H9 (cell line): ENCODE measurements at regions not wholly inside any gene's neighbourhood (a gene's known extent, or its start where the extent isn't known, plus 50 kb on each side); places are given as distances from the start of the nearest gene placed in this dataset.

ENCODE experiments used
- DNase-seq: peaks from one replicate; pipeline ENCODE4 v3.0.0-alpha.2; 2017
- H2AFZ ChIP-seq: one replicate; pipeline ENCODE4 v1.6.1; 2013; ENCODE audit warnings: mild to moderate bottlenecking, low read length, control low read depth, moderate library complexity
- H2AK5ac ChIP-seq: 2 replicates; pipeline ENCODE4 v1.6.1; 2013; ENCODE audit warnings: low read length, control low read depth, mixed read lengths; ENCODE audit not compliant: insufficient read length
- H2BK120ac ChIP-seq: one replicate; pipeline ENCODE4 v1.6.1; 2013; ENCODE audit warnings: low read depth, mild to moderate bottlenecking, low read length, control low read depth, inconsistent platforms; ENCODE audit not compliant: poor library complexity, severe bottlenecking
- H2BK12ac ChIP-seq: 2 replicates; pipeline ENCODE4 v1.6.1; 2013; ENCODE audit warnings: low read length, control low read depth, mixed read lengths, low read depth; ENCODE audit not compliant: insufficient read length
- H2BK15ac ChIP-seq: 2 replicates; pipeline ENCODE4 v1.6.1; 2013; ENCODE audit warnings: low read depth, low read length, control low read depth
- H2BK20ac ChIP-seq: one replicate; pipeline ENCODE4 v1.6.1; 2013; ENCODE audit warnings: low read depth, mild to moderate bottlenecking, low read length, control low read depth, inconsistent platforms; ENCODE audit not compliant: poor library complexity, severe bottlenecking
- H2BK5ac ChIP-seq: 2 replicates; pipeline ENCODE4 v1.6.1; 2013; ENCODE audit warnings: low read length, control low read depth, mixed read lengths; ENCODE audit not compliant: insufficient read length
- H3K14ac ChIP-seq: 2 replicates; pipeline ENCODE4 v1.6.1; 2013; ENCODE audit warnings: low read length, control low read depth; ENCODE audit not compliant: insufficient read depth
- H3K18ac ChIP-seq: 2 replicates; pipeline ENCODE4 v1.6.1; 2013; ENCODE audit warnings: low read depth, mild to moderate bottlenecking, mixed read lengths, low read length, control low read depth; ENCODE audit not compliant: insufficient read length
- H3K23ac ChIP-seq: 2 replicates; pipeline ENCODE4 v1.6.1; 2013; ENCODE audit warnings: low read length, control low read depth, mixed read lengths, low read depth; ENCODE audit not compliant: insufficient read length
- H3K23me2 ChIP-seq: 2 replicates; pipeline ENCODE4 v1.6.1; 2013; ENCODE audit warnings: low read depth, mild to moderate bottlenecking, mixed read lengths, low read length, control low read depth; ENCODE audit not compliant: insufficient read length, poor library complexity, severe bottlenecking
- H3K27ac ChIP-seq: 2 replicates; pipeline ENCODE4 v1.5.1; 2013; ENCODE audit warnings: low read length, control low read depth, mixed read lengths, low read depth; ENCODE audit not compliant: insufficient read length
- H3K27me3 ChIP-seq: 2 replicates; pipeline ENCODE4 v1.6.1; 2013; ENCODE audit warnings: low read length, control low read depth, inconsistent platforms; ENCODE audit not compliant: insufficient read depth
- H3K4ac ChIP-seq: 2 replicates; pipeline ENCODE4 v1.6.1; 2013; ENCODE audit warnings: low read depth, mild to moderate bottlenecking, control low read depth, inconsistent platforms, low read length, moderate library complexity
- H3K4me1 ChIP-seq: 2 replicates; pipeline ENCODE4 v1.6.1; 2013; ENCODE audit warnings: low read length, control low read depth, inconsistent platforms; ENCODE audit not compliant: insufficient read depth
- H3K4me2 ChIP-seq: 2 replicates; pipeline ENCODE4 v1.6.1; 2013; ENCODE audit warnings: low read length, control low read depth, mixed read lengths; ENCODE audit not compliant: insufficient read length, insufficient read depth
- H3K56ac ChIP-seq: 2 replicates; pipeline ENCODE4 v1.6.1; 2013; ENCODE audit warnings: low read depth, mild to moderate bottlenecking, mixed read lengths, low read length, control low read depth; ENCODE audit not compliant: insufficient read length
- H3K79me1 ChIP-seq: 2 replicates; pipeline ENCODE4 v1.6.1; 2013; ENCODE audit warnings: low read depth, mild to moderate bottlenecking, moderate library complexity, low read length, control low read depth, inconsistent platforms; ENCODE audit not compliant: insufficient read depth, poor library complexity, severe bottlenecking
- H3K79me2 ChIP-seq: 2 replicates; pipeline ENCODE4 v1.6.1; 2013; ENCODE audit warnings: low read length, control low read depth, inconsistent platforms; ENCODE audit not compliant: insufficient read depth
- H3K9ac ChIP-seq: 2 replicates; pipeline ENCODE4 v1.6.1; 2013; ENCODE audit warnings: low read length, control low read depth, mixed read lengths; ENCODE audit not compliant: insufficient read length; ENCODE audit errors: extremely low read depth
- H3K9me3 ChIP-seq: one replicate; pipeline ENCODE4 v1.6.1; 2013; ENCODE audit warnings: low read depth, low read length, inconsistent platforms; ENCODE audit not compliant: control insufficient read depth
- H3T11ph ChIP-seq: one replicate; pipeline ENCODE4 v1.6.1; 2013; ENCODE audit warnings: mild to moderate bottlenecking, low read length, control low read depth, inconsistent platforms
- H4K20me1 ChIP-seq: one replicate; pipeline ENCODE4 v1.6.1; 2013; ENCODE audit not compliant: control insufficient read depth, insufficient read length, insufficient read depth
- H4K5ac ChIP-seq: 2 replicates; pipeline ENCODE4 v1.6.1; 2013; ENCODE audit warnings: low read depth, mild to moderate bottlenecking, mixed read lengths, low read length, control low read depth; ENCODE audit not compliant: insufficient read length
- H4K8ac ChIP-seq: replicated peaks from 2 replicates; pipeline ENCODE4 v1.6.1; 2013; ENCODE audit warnings: low read length, control low read depth, mixed read lengths, low read depth; ENCODE audit not compliant: insufficient read length
- H4K91ac ChIP-seq: 2 replicates; pipeline ENCODE4 v1.6.1; 2013; ENCODE audit warnings: low read depth, mild to moderate bottlenecking, moderate library complexity, mixed read lengths, low read length, control low read depth; ENCODE audit not compliant: insufficient read length
- H3K27ac Mint-ChIP-seq, 3 experiments: 2 replicates in 2 of 3; 3 replicates in 1 of 3; pipeline ENCODE4 v1.8.0; 2020 to 2021; ENCODE audit warnings: mixed read lengths in 3 of 3, mild to moderate bottlenecking in 1 of 3, moderate library complexity in 1 of 3
- H3K27me3 Mint-ChIP-seq: 2 replicates; pipeline ENCODE4 v1.8.0; 2021; ENCODE audit warnings: low read depth, mild to moderate bottlenecking, moderate library complexity, mixed read lengths
- H3K36me3 Mint-ChIP-seq, 3 experiments: 2 replicates in 2 of 3; 3 replicates in 1 of 3; pipeline ENCODE4 v1.8.0; 2020 to 2021; ENCODE audit warnings: low read depth in 3 of 3, mixed read lengths in 3 of 3; ENCODE audit not compliant: insufficient read depth in 1 of 3
- H3K4me1 Mint-ChIP-seq, 2 experiments: 2 replicates each; pipeline ENCODE4 v1.8.0; 2020; ENCODE audit warnings: mixed read lengths in 2 of 2
- H3K4me3 Mint-ChIP-seq, 2 experiments: 2 replicates in 1 of 2; 3 replicates in 1 of 2; pipeline ENCODE4 v1.8.0; 2020 to 2021; ENCODE audit warnings: mild to moderate bottlenecking in 2 of 2, mixed read lengths in 2 of 2, moderate library complexity in 1 of 2
- H3K9me3 Mint-ChIP-seq, 2 experiments: 2 replicates in 1 of 2; 3 replicates in 1 of 2; pipeline ENCODE4 v1.8.0; 2020; ENCODE audit warnings: mild to moderate bottlenecking in 2 of 2, mixed read lengths in 2 of 2, moderate library complexity in 1 of 2
- CTCF ChIP-seq: fragments of 200-600 bp; sonication (generic); conservative IDR thresholded peaks from 3 replicates; pipeline ENCODE4 v1.8.0; 2021; ENCODE audit warnings: antibody characterized with exemption, mild to moderate bottlenecking
- WGBS: extraction: QIAGEN DNeasy Blood & Tissue Kit; methylation state at CpG from one replicate; pipeline ENCODE4 v1.1.7; 2013; ENCODE audit warnings: missing lambda C conversion rate, low lambda C conversion rate, mixed read lengths; ENCODE audit not compliant: insufficient read length; ENCODE audit errors: extremely low coverage; 5-methylcytosine and 5-hydroxymethylcytosine counted together

GRCh38 chr2:215527736-215528135 is 91.9 kb upstream of the FN1 start:
- TF ChIP-seq CTCF: no peak

More at GRCh38 chr2:215527736-215528135, 91.9 kb upstream of the FN1 start:
- no peaks in the 10 kb centered on the region for H3K79me2 ChIP-seq
- Mint-ChIP-seq H3K4me1 (no peaks in the 10 kb centered on the region), H3K4me3 (no peak overlapping the region), H3K27ac (no peak overlapping the region), H3K27me3 (no peaks in the 10 kb centered on the region), H3K36me3 (no peaks in the 10 kb centered on the region), H3K9me3 (no peaks in the 10 kb centered on the region; a peak in 1 of 5 replicates)
- no peak overlapping the region for H2AFZ ChIP-seq
- H4K91ac ChIP-seq: no peak overlapping the region
- H3K27ac ChIP-seq: no peak overlapping the region
- no peaks in the 10 kb centered on the region for H3K27me3 ChIP-seq
- DNase-seq: no peak
- H2BK120ac ChIP-seq: no peak overlapping the region
- H2AK5ac ChIP-seq: no peak overlapping the region
- no peak overlapping the region for H3T11ph ChIP-seq
- no peak overlapping the region for H3K4me2 ChIP-seq
- no peak overlapping the region for H2BK5ac ChIP-seq
- H2BK12ac ChIP-seq: no peak overlapping the region
- H3K9me3 ChIP-seq: no peaks in the 10 kb centered on the region
- H3K23me2 ChIP-seq: no peaks in the 10 kb centered on the region
- H3K4me1 ChIP-seq: no peaks in the 10 kb centered on the region
- H2BK20ac ChIP-seq: no peak overlapping the region
- no peaks in the 10 kb centered on the region for H4K20me1 ChIP-seq
- no peak overlapping the region for H3K9ac ChIP-seq
- no peak overlapping the region for H2BK15ac ChIP-seq
- H4K5ac ChIP-seq: no peak overlapping the region
- WGBS: no CpG with 5 or more reads among the region's 1 CpG
- no peak overlapping the region for H3K14ac ChIP-seq
- H3K18ac ChIP-seq: no peak overlapping the region
- H3K79me1 ChIP-seq: no peaks in the 10 kb centered on the region
- no peak overlapping the region for H4K8ac ChIP-seq
- H3K4ac ChIP-seq: no peak overlapping the region
- H3K23ac ChIP-seq: no peak overlapping the region
- no peak overlapping the region for H3K56ac ChIP-seq
